GM23248 (cell line): ENCODE measurements at regions not wholly inside any gene's neighbourhood (a gene's known extent, or its start where the extent isn't known, plus 50 kb on each side); places are given as distances from the start of the nearest gene placed in this dataset.

ENCODE experiments used
- EZH2 ChIP-seq: fragments of 200-600 bp; sonication (generic); IDR thresholded peaks from 2 replicates; pipeline ENCODE4 v1.6.1; 2018; ENCODE audit warnings: antibody characterized with exemption, mild to moderate bottlenecking; ENCODE audit not compliant: insufficient read depth, poor library complexity, severe bottlenecking
- EZH2phosphoT487 ChIP-seq: fragments of 200-600 bp; sonication (generic); IDR thresholded peaks from 2 replicates; pipeline ENCODE4 v1.6.1; 2018; ENCODE audit warnings: antibody characterized with exemption, moderate library complexity, mild to moderate bottlenecking, low read depth; ENCODE audit not compliant: insufficient read depth

DNA sequence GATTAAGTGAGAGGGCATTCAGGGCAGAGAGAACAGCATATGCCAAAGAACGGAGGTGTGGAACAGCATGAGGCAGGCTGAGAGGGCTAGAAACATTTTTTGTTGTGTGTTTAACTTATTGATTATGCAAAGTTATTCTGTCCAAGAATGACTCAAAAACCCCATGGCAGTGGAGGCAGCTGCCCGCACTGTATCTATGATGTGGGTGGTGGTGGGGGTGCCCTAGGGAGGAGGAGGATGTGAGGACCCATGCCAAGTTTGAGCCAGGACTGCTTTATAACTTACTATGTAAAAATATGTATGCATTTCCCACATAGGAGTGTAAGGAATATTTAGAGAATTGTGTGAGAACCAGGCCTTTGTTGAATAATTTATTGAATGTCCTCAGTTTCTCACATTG is 85.4 kb upstream of the GNAZ start:
- TF ChIP-seq EZH2 (no peak), EZH2phosphoT487 (no peak)
